Fibroblast of skin of right biceps (primary cell): ENCODE measurements at regions not wholly inside any gene's neighbourhood (a gene's known extent, or its start where the extent isn't known, plus 50 kb on each side); places are given as distances from the start of the nearest gene placed in this dataset.
"Not testable (repeated sequence)": the region's sequence is repeated elsewhere in the genome, so short reads cannot be mapped to it uniquely, and the experiment has no call there.

Experiments used
- DNase-seq: peaks from one replicate; pipeline ENCODE4 v3.0.0-alpha.2; 2013

GRCh38 chr1:88609051-88609450, 75.0 kb upstream of the PKN2 start:
- DNase-seq = no peak

GRCh38 chr1:88610687-88611086, 73.4 kb upstream of the PKN2 start:
- DNase-seq = no peak

- DNase-seq = no peak
Observed at GRCh38 chr1:88612292-88612691, 71.8 kb upstream of the PKN2 start.

- DNase-seq = no peak
Observed at GRCh38 chr1:88612773-88613172, 71.3 kb upstream of the PKN2 start.

GRCh38 chr1:88618331-88618730, 65.7 kb upstream of the PKN2 start:
- no peak for DNase-seq

- not testable (repeated sequence) for DNase-seq
Observed at GRCh38 chr1:88623101-88623500, 61.0 kb upstream of the PKN2 start.
